Neural cell (in vitro differentiated cells): ENCODE measurements at regions not wholly inside any gene's neighbourhood (a gene's known extent, or its start where the extent isn't known, plus 50 kb on each side); places are given as distances from the start of the nearest gene placed in this dataset.

ENCODE experiments used
- H2AFZ ChIP-seq: fragments of 200-600, 300-800 bp; sonication (generic), shearing (Covaris generic); 2 replicates; pipeline ENCODE4 v1.6.0; 2014; ENCODE audit warnings: low read depth, mild to moderate bottlenecking, antibody characterized with exemption, low read length, moderate library complexity
- H3F3A ChIP-seq: fragments of 200-600 bp; shearing (Covaris generic); 2 replicates; pipeline ENCODE4 v1.6.1; 2016; ENCODE audit warnings: mild to moderate bottlenecking, moderate library complexity, mixed read lengths, antibody characterized with exemption, low read length; ENCODE audit not compliant: insufficient read depth, poor library complexity, severe bottlenecking
- H3K27ac ChIP-seq: fragments of 200-600, 300-800 bp; sonication (generic), shearing (Covaris generic); 2 replicates; pipeline ENCODE4 v1.5.1; 2014; ENCODE audit warnings: mild to moderate bottlenecking, low read length, moderate library complexity
- H3K27me3 ChIP-seq: fragments of 300-800, 200-600 bp; sonication (generic), shearing (Covaris generic); 2 replicates; pipeline ENCODE4 v1.6.0; 2014; ENCODE audit warnings: mild to moderate bottlenecking, low read depth, low read length, moderate library complexity; ENCODE audit not compliant: insufficient read depth
- H3K36me3 ChIP-seq: fragments of 300-800, 200-600 bp; sonication (generic), shearing (Covaris generic); 2 replicates; pipeline ENCODE4 v1.5.1; 2014; ENCODE audit warnings: mild to moderate bottlenecking, antibody characterized with exemption, low read length, moderate library complexity; ENCODE audit not compliant: insufficient read depth
- H3K4me2 ChIP-seq: fragments of 300-800, 200-600 bp; sonication (generic), shearing (Covaris generic); 2 replicates; pipeline ENCODE4 v1.6.0; 2014; ENCODE audit warnings: mild to moderate bottlenecking, low read length
- H3K4me3 ChIP-seq: fragments of 300-800, 200-600 bp; sonication (generic), shearing (Covaris generic); 2 replicates; pipeline ENCODE4 v1.5.1; 2014; ENCODE audit warnings: mild to moderate bottlenecking, low read length, moderate library complexity
- H3K79me2 ChIP-seq: fragments of 200-600 bp; shearing (Covaris generic); replicated peaks from 2 replicates; pipeline ENCODE4 v1.6.0; 2014; ENCODE audit warnings: mild to moderate bottlenecking, low read length, moderate library complexity; ENCODE audit not compliant: insufficient read depth
- H3K9ac ChIP-seq: fragments of 300-800, 200-600 bp; sonication (generic), shearing (Covaris generic); 2 replicates; pipeline ENCODE4 v1.6.1; 2016; ENCODE audit warnings: mild to moderate bottlenecking, low read length, mixed read lengths
- H3K9me2 ChIP-seq: fragments of 200-600 bp; shearing (Covaris generic); 2 replicates; pipeline ENCODE4 v1.6.1; 2016; ENCODE audit warnings: mild to moderate bottlenecking, low read length, mixed read lengths; ENCODE audit not compliant: insufficient read depth
- H3K9me3 ChIP-seq: fragments of 200-600, 300-800 bp; sonication (generic), shearing (Covaris generic); 2 replicates; pipeline ENCODE4 v1.6.1; 2016; ENCODE audit warnings: mild to moderate bottlenecking, mixed run types, low read length, moderate library complexity, mixed read lengths
- H4K20me1 ChIP-seq: fragments of 200-600 bp; shearing (Covaris generic); 2 replicates; pipeline ENCODE4 v1.6.1; 2016; ENCODE audit warnings: mild to moderate bottlenecking, mixed run types; ENCODE audit not compliant: insufficient read depth
- CTCF ChIP-seq: fragments of 450-650 bp; IDR thresholded peaks from 2 replicates; pipeline ENCODE4 v1.5.1; 2014; ENCODE audit warnings: antibody characterized with exemption, mild to moderate bottlenecking, moderate library complexity; ENCODE audit not compliant: poor library complexity, severe bottlenecking
- EP300 ChIP-seq: fragments of 450-650 bp; conservative IDR thresholded peaks from 2 replicates; pipeline ENCODE4 v1.6.1; 2014; ENCODE audit warnings: antibody characterized with exemption, mild to moderate bottlenecking, moderate library complexity; ENCODE audit not compliant: poor library complexity, severe bottlenecking
- EZH2 ChIP-seq: fragments of 200-600, 300-800 bp; shearing (Covaris generic), sonication (generic); IDR thresholded peaks from 2 replicates; pipeline ENCODE4 v1.6.1; 2014; ENCODE audit warnings: antibody characterized with exemption, low read length, borderline replicate concordance, mild to moderate bottlenecking; ENCODE audit not compliant: insufficient read depth, poor library complexity, severe bottlenecking
- MXI1 ChIP-seq: fragments of 450-650 bp; conservative IDR thresholded peaks from 2 replicates; pipeline ENCODE4 v1.6.1; 2014; ENCODE audit warnings: antibody characterized with exemption, mild to moderate bottlenecking; ENCODE audit not compliant: poor library complexity, severe bottlenecking
- POLR2AphosphoS5 ChIP-seq: IDR thresholded peaks from 2 replicates; pipeline ENCODE4 v1.6.1; 2012
- RAD21 ChIP-seq: fragments of 450-650 bp; conservative IDR thresholded peaks from 2 replicates; pipeline ENCODE4 v1.6.1; 2014; ENCODE audit warnings: antibody characterized with exemption, mild to moderate bottlenecking, moderate library complexity
- REST ChIP-seq: IDR thresholded peaks from 2 replicates; pipeline ENCODE4 v1.6.1; 2012; ENCODE audit warnings: borderline replicate concordance
- SMC3 ChIP-seq: fragments of 450-650 bp; conservative IDR thresholded peaks from 2 replicates; pipeline ENCODE4 v1.6.1; 2014; ENCODE audit warnings: antibody characterized with exemption, mild to moderate bottlenecking, moderate library complexity; ENCODE audit not compliant: poor library complexity
- TAF1 ChIP-seq: IDR thresholded peaks from 2 replicates; pipeline ENCODE4 v1.6.1; 2012; ENCODE audit warnings: low read depth

GRCh38 chr4:166324321-166324720, 451.3 kb downstream of the TLL1 start:
- H3K9me2 ChIP-seq: no peaks in the 10 kb centered on the region
- TF ChIP-seq SMC3 (no peak), RAD21 (no peak), POLR2AphosphoS5 (no peak), TAF1 (no peak), EZH2 (no peak), CTCF (no peak), REST (no peak), MXI1 (no peak), EP300 (no peak)
- no peaks in the 10 kb centered on the region for H3K79me2 ChIP-seq
- no peak overlapping the region for H2AFZ ChIP-seq
- H3K27ac ChIP-seq: no peak overlapping the region
- no peak overlapping the region for H3K4me3 ChIP-seq
- H3K4me2 ChIP-seq: no peak overlapping the region
- no peaks in the 10 kb centered on the region for H3F3A ChIP-seq
- H3K36me3 ChIP-seq: no peaks in the 10 kb centered on the region
- no peaks in the 10 kb centered on the region for H4K20me1 ChIP-seq
- H3K9me3 ChIP-seq: no peaks in the 10 kb centered on the region
- H3K27me3 ChIP-seq: peaks cover 3% of the 10 kb centered on the region
- H3K9ac ChIP-seq: no peak overlapping the region

- Histone ChIP-seq H3K9me2 (no peaks in the 10 kb centered on the region), H3K9ac (no peak overlapping the region), H3K27me3 (no peaks in the 10 kb centered on the region), H3K9me3 (no peaks in the 10 kb centered on the region), H3K4me3 (no peak overlapping the region), H4K20me1 (no peaks in the 10 kb centered on the region), H3K27ac (no peak overlapping the region), H3K79me2 (no peaks in the 10 kb centered on the region), H3F3A (no peaks in the 10 kb centered on the region), H3K36me3 (no peaks in the 10 kb centered on the region), H2AFZ (no peak overlapping the region), H3K4me2 (no peak overlapping the region)
- TF ChIP-seq EZH2 (no peak), EP300 (no peak), MXI1 (no peak)
These were observed 462.4 kb downstream of the TLL1 start for GRCh38 chr4:166335256-166335938.
